HG03139 (cell line): ENCODE measurements at regions not wholly inside any gene's neighbourhood (a gene's known extent, or its start where the extent isn't known, plus 50 kb on each side); places are given as distances from the start of the nearest gene placed in this dataset.
"Not testable (repeated sequence)": the region's sequence is repeated elsewhere in the genome, so short reads cannot be mapped to it uniquely, and the experiment has no call there.

ENCODE experiments used
- ATAC-seq: cut with Tn5 transposase; IDR thresholded peaks from one replicate; pipeline ENCODE4 v1.9.1; 2021; ENCODE audit not compliant: unreplicated experiment

DNA sequence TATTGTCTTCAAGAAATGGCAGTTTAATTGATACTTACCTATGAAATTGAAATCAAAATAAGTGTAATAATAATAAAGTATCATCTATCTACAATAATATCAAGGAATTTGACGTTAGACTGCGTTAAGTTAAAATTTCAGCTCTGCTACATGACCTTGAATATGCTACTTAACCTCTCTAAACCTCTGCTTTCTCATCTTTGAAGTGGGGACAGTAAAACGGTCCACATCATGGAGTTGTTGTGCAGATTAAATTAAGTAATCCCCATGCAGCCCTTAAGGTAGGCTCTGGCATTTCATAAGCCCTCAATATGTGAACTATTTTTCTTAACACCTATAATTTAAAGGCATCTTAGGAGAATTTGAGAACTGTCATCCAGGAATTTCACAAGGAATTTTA is 252.4 kb upstream of the PHF14 start:
- ATAC-seq: no peak

DNA sequence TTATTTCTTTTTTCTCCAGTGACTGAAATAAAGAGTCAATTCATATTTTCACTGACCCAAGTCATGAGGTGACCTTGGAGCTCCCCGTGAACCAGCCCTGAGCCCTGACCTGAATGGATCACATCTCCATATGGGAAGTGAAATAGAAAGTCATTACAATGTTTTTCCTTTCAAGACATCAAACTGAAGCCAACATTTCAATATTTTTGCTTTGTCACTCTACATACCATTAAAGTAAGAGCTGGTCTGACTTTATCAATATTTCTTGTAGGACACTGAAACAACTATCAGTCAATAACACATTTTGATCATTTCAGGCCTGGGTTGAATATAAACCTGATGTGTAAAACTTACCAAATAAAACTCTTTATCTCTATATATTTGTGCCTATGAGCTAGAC is 249.8 kb upstream of the PHF14 start:
- no peak for ATAC-seq

DNA sequence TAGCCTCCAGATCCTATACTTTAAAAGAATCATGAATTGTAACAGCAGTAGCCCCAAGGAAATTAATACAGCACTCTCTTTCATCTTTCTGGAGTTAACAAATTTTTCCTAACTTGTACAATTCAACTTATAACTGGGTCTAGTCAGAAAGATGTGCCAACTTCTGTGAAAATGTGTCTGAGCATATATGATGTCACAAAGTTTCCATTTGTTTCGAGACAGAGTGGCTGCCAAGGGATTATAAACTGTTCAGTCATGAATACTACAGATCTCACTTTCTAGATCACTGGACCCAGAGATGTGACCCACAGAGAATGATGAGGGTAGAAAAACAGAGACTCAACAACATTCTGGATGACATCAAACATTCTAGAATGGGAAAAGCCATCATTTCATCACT is 249.2 kb upstream of the PHF14 start:
- ATAC-seq: no peak

DNA sequence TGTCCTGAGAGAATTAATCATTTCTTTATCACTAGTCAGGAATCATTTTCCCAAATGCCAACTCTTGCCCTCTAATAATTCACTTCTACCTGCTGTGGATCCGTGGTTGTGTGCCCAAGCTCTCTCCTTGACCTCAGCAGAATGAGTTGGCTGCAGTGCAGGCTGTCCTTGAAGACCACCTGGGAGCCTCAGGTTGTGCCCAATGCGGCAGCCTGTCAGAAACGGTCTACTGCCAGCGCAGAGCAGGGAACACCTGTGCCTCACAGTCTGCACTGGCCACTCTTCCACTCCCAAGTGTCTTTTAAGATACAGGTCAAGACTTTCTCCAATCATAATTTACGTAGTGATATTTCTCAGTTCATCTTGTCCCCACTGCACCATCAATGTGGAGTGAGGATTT is 246.0 kb upstream of the PHF14 start:
- no peak for ATAC-seq

DNA sequence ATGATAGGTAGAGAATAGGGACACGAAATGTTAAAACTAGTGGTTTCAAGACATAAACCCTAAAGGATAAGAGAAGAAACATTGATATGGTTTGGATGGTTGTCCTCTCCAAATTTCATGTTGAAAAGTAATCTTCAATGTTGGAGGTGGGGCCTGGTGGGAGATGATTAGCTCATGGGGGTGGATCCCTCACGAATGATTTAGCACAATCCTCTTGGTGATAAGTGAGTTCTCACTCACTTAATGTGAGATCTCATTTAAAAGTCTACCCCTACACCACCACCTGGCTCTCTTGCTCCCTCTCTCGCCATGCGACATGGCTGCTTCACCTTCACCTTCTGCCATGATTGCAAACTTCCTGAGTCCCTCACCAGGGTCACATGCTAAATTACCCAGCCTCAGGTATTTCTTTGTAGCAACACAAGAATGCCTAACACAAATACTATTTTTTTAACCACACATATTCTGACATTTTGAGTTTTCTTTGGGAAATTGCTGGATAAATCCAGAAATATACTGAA is 242.4 kb upstream of the PHF14 start:
- no peak for ATAC-seq

DNA sequence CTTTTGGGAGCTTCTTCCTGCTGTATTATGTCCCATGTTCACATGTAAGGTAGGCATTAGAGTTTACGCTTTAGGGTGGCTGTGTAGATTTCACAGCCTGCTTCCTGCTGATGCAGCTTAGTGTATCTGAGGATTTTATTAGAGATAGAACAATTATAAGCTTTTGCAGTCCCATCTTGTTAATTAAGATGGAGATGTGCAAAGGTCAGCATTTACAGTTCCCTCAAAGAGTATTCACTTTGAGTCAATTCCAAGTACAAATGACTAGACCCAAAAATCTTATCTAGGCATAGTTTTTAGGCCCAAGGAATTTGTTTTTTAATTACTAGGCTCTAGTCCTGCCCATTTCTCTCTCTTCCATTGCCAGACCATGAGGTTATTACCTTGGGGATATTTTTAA is 239.9 kb upstream of the PHF14 start:
- no peak for ATAC-seq

DNA sequence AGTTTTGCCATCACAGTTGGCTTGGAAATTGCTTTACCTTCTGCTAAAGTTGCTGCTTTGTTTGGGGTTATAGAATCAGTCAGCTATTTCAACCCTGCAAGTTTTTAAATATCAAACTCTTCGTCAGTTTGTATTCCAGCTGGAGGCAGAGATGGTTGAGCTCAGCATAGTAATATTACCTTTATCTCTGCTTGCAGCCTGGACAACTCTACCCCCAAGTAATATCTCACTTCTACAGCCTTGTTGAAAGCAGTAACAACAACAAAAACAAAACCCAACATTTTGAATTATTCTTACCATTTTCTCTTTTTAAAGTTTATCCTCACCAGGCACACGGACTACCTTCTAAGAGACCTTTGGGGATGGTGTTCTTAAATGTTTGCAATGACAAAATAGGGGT is 239.1 kb upstream of the PHF14 start:
- no peak for ATAC-seq

DNA sequence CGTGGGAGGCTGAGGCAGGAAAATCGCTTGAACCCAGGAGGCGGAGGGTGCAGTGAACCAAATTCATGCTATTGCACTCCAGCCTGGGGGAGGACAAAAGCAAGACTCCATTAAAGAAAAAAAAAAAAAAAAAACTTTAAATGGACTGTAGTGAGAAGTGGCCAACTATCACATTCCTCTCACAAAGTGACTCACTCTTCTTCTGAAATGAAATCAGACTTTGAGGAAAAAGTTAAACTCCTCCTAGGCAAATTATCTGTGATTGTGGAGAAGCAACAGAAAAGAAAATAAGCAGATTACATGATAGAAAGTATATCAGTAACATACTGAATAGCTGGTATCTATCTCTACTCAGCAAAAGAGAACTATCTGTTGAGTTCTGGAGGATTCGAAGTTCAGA is 234.3 kb upstream of the PHF14 start:
- ATAC-seq: no peak

DNA sequence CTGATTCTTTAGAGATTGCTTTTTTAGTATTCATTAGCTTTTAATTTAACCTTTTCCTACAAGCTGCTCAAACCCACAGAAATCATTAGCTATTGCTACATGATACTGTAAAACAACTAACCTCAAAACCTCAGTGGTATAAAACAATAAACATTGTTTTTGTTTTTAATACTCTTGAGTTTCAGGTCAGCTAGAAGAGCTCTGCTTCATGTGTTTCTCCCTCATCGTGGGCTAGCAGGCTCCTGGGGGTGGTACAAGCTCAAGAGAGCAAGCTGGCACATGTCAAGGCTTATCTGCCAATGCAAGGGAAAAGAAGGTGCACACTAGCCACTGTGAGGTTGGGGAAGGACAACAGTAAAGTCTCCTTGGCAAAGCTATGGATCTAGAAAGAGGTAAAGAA is 232.9 kb upstream of the PHF14 start:
- no peak for ATAC-seq

DNA sequence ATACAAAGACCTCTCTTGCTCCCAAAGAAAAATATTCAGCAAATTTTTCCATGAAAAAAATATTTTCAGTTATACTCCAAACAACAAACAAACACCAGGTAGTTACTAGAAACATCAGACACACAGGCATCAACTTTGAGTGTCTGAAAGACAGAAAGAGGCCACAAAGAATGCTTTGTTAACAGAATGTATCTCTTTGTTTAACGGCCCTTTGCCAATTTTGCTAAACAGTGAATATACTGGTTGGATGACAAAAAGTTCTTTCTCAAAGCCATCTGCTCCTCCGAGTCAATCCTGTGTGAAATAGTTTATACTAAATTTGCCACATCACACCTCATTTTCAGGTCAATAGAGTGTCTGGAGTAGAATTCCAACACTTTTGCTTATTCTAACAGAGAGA is 216.7 kb upstream of the PHF14 start:
- no peak for ATAC-seq

DNA sequence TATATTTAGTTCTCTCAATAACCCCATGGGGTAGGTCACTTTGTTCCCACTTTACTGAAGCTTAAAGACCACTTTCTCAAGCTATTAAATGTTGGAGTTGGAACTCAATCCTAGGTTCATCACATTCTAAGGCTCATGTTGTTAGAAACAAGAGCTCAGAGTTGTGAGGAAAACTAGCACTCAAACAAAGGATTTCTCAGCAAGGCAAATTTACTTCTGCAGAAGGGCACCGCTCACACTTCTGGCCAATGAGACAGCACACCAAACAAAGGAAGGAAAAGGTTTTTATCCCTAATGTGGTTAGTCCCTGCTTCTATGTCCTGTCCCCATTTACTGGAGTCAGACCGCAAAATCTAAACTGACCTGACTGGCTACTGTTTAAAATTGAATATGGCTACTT is 214.6 kb upstream of the PHF14 start:
- ATAC-seq: no peak

DNA sequence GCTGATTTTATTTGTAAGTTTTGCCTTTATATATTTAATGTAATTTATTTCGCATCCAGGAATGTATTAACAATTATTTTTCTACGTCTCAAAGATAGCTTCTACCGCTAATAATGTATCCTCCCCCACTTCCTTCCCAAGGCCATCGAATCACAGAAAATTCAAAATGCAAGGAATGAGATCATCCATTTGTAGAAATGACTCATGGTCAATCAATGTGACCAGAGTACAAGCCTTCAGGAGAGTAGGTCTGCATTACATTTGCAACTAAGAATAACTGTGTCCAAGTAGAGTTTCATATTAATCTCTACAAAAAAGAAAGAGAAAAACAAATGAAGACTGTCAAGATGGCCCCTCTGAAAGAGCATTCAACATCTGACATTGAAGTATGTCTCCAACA is 205.9 kb upstream of the PHF14 start:
- ATAC-seq: no peak

DNA sequence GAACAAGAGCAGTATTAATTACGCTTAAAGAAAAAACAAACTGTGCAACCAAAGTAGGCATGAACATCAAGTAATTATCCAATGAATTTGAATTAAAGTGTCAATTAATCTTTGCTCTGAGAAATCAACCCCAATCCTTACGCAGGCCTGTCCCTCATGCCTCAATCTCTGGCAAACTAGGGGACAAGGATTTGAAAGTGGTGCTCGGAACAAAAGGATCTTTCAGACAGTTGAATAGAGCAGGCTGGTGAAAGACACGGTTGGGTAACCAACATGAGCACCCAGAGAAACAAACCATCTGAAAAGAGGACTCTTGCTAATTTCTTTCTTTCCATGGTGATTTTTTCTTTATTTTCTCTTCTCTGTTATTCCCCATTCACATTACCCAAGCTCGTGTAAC is 203.5 kb upstream of the PHF14 start:
- ATAC-seq: no peak

DNA sequence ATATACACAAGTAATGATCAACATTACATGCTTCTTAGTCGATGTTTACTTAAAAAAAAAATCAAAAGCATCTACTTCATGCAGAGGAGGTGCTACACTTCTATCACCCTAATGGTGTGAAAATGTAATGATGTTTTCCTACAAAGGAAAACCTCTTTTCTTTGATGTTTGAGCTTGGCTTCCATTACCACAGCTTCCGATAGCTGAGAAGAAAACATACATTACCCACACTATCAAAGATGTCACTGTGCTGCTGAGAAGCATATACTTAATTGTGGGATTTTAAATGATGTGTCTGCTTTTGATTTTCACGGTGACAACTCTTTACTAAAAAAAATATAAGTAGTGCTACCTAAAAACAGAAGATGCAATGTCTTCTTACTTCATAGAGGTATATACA is 200.2 kb upstream of the PHF14 start:
- ATAC-seq: no peak

DNA sequence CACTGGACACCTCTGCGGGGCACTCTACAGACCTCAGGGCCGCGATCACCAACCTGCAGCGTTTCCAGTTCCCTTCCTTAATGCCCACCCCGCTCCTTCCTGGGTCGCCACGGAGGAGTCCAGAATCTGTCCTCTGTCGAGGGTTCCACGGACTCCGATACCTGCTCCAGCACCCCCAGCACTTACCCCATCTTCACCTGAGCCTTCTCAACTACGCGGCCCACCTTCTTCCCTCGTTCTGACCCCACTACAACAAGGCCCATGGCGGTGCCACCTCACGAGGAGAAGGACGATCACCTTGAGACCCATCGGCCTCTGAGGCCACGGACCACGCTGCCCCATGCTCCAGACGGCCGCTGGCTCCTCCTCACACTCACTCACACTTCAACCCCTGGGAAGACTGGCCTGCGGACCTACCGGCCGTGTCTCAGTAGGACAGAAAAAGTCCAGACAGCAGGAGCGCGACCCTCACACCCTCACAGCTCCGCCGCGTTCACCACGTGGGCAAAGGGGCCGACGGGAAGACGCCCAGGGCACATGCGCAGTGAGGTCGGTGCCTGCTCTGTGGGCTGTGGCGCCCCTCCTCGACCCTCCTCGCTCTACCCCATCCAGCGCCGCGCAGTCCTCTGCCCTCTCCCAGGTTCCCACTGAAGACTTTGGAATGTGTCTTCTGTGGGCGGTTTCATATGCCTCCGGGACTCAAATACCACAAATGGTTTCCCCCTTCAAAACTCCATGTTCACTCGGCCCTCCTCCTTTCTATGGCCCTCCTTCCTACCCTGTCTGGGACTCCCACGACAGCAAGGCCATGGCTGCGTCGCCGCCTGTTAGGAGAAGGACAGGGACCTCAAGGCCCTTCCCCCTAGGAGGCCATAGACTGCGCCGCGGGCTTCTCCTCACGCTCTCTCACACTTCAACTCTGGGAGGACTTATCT is 193.9 kb upstream of the PHF14 start:
- no peak for ATAC-seq

DNA sequence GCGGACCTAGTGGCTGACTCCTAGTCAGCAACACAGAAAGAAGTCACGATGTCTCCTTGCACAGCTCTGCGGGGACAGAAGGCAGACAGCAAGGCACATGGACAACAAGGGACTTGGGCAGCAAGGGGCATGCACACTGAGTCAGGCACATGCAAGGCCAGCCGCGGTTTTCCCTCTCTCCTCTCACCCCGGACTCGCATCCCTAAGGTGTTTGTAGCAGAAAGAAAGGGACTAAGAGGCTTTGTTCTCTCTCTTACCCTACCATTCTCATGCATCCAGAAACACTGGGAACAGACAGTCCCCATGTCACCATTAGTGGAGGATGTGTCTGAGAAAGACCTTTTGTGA is 193.3 kb upstream of the PHF14 start:
- ATAC-seq: no peak

DNA sequence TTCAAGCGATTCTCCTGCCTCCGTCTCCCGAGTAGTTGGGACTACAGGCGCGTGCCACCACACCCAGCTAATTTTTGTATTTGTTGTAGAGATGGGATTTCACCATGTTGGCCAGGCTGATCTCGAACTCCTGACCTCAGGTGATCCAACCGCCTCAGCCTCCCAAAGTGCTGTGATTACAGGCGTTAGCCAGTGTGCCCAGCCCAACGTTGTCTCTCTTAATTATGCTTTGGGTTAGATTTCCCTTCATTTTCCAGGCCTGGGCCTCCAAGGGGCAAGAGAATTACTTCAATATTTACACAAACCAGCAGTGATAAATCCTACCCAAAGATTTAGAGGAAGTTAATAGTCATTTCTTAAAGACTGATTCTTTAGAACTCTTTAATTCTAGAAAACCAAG is 186.7 kb upstream of the PHF14 start:
- ATAC-seq: not testable (repeated sequence)

DNA sequence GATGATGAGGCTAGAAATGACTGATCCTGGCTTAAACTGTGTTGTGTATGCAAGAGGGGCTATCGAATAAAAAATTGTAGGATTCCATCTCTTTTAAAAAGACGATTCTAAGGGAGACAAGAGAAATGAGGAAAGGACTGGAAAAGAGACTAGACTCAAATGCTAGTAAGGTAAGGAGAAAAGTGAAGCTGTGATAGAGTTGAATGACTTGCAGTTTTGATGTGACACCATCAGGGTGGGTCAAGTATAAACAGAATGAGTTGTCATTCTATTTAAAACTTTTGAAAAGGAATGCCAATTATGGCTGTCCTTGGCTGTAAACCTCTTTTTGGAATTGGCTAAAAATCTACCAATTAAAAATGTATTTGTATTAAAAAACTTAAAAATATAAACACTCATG is 184.5 kb upstream of the PHF14 start:
- ATAC-seq: no peak

DNA sequence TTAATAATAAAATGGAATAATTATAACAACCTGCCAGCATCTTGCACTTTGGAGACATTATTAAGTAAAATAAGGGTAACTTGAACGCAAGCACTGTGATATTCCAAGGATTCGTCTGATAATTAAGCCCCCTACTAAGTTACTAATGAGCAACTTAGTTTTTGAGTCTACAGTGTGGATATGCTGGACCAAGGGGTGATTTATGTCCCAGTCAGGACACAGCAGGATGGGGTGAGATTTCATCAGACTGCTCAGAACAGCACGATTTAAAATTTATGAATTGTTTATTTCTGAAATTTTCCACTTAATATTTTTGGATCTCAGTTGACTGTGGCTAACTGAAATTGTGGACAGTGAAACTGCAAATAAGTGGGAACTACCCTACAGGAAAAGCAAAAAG is 182.8 kb upstream of the PHF14 start:
- ATAC-seq: no peak

DNA sequence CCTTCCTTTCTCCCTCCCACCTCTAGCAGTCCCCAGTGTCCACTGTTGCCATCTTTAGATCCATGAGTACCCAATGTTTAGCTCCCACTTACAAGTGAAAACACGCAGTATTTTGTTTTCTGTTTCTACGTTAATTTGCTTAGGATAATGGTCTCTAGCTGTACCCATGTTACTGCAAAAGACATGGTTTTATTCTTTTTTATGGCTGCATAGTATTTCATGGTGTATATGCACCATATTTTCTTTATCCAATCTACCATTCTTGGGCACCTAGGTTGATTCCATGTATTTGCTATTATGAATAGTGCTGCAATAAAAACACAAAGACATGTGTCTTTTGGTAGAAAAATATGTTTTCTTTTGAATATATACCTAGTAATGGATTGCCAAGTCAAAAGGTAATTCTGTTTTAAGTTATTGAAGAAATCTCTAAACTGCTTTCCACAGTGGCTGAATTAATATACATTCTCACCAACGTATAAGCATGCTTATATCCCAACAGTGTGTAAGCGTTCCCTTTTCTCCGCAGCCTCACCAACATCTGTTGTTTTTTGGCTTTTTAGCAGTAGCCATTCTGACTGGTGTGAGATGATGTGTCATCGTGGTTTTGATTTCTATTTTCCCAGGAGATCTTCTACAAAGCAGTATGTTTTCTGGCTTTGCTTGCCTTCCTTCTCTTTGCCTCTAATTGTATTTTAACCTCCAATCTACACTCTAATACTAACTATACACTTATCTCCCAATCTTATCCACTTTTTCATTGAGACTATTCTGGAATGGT is 179.5 kb upstream of the PHF14 start:
- ATAC-seq: no peak

DNA sequence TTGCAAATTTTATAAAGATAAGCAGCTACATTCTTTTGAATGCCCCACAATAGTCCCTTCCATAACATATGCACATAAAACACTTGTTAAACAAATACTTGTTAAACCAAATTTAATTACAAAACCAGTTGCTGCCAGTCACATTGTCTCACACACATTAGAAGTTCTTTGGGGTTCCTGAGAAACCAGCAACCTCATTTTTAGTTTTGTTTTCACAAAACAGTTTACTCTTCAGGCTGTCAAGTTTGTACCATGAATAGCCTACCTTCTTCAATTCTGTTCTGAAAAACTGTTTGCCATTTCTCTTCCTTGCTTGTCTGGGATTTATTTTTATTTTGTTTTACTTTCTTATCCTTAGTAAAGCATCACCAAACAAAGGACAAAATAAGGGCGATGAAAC is 176.5 kb upstream of the PHF14 start:
- no peak for ATAC-seq

DNA sequence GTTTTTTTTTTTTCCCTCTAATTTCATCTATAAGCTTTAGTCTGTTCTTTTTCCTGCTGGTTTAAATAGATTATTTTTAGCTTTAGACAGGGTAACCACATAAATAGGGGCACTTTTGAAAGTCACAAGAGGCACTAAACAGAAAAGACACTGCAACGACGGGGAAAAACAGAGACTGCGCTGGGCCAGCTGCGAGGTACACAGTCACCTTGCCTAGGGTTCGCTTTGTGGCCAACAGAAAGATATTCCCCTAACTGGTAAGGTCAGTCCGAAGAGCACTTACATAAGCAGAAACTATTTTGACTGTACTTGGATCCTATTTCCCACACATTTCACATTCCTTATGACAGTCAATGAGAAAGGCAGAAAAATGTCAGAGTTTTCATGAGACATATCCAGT is 175.6 kb upstream of the PHF14 start:
- no peak for ATAC-seq
